ACC112 (cell line): ENCODE measurements at regions not wholly inside any gene's neighbourhood (a gene's known extent, or its start where the extent isn't known, plus 50 kb on each side); places are given as distances from the start of the nearest gene placed in this dataset.

Experiments used
- H2AFZ ChIP-seq: fragments of 200-600 bp; sonication (generic); one replicate; pipeline ENCODE4 v1.6.0; 2017; ENCODE audit warnings: antibody characterized with exemption, low read length; ENCODE audit not compliant: unreplicated experiment
- H3K27ac ChIP-seq: fragments of 200-600 bp; sonication (generic); 2 replicates; pipeline ENCODE4 v1.5.1; 2014; ENCODE audit warnings: low read depth, mild to moderate bottlenecking, antibody characterized with exemption, low read length, moderate library complexity
- H3K27me3 ChIP-seq: fragments of 200-600 bp; sonication (generic); 2 replicates; pipeline ENCODE4 v1.6.1; 2014; ENCODE audit warnings: mild to moderate bottlenecking, antibody characterized with exemption, low read length, moderate library complexity, mixed read lengths; ENCODE audit not compliant: insufficient read depth
- H3K36me3 ChIP-seq: fragments of 200-600 bp; sonication (generic); 2 replicates; pipeline ENCODE4 v1.6.1; 2016; ENCODE audit warnings: mild to moderate bottlenecking, antibody characterized with exemption, low read length, moderate library complexity, mixed read lengths; ENCODE audit not compliant: insufficient read depth
- H3K4me1 ChIP-seq: fragments of 200-600 bp; sonication (generic); one replicate; pipeline ENCODE4 v1.6.1; 2016; ENCODE audit warnings: low read length, mixed read lengths; ENCODE audit not compliant: insufficient read depth, unreplicated experiment, control insufficient read depth
- H3K4me3 ChIP-seq: fragments of 200-600 bp; sonication (generic); 2 replicates; pipeline ENCODE4 v1.5.1; 2014; ENCODE audit warnings: mild to moderate bottlenecking, low read depth, low read length
- H3K79me2 ChIP-seq: fragments of 200-600 bp; sonication (generic); one replicate; pipeline ENCODE4 v1.6.0; 2016; ENCODE audit warnings: low read length; ENCODE audit not compliant: control insufficient read depth, unreplicated experiment, insufficient read depth

GRCh38 chr10:3239920-3240894 is 67.6 kb upstream of the PITRM1 start:
- H3K27ac ChIP-seq: no peak overlapping the region

GRCh38 chr10:3239066-3239919 is 66.7 kb upstream of the PITRM1 start:
- Histone ChIP-seq H3K36me3 (no peaks in the 10 kb centered on the region), H3K27me3 (no peaks in the 10 kb centered on the region), H3K79me2 (no peaks in the 10 kb centered on the region), H3K4me1 (no peaks in the 10 kb centered on the region), H3K27ac (no peak overlapping the region), H3K4me3 (no peak overlapping the region), H2AFZ (no peak overlapping the region)

More at GRCh38 chr10:3239920-3240894, 67.6 kb upstream of the PITRM1 start:
- H3K4me3 ChIP-seq: no peak overlapping the region
- H3K4me1 ChIP-seq: no peaks in the 10 kb centered on the region
- no peaks in the 10 kb centered on the region for H3K27me3 ChIP-seq
- H3K36me3 ChIP-seq: no peaks in the 10 kb centered on the region
- no peaks in the 10 kb centered on the region for H3K79me2 ChIP-seq
- no peak overlapping the region for H2AFZ ChIP-seq

- H3K36me3 ChIP-seq: no peaks in the 10 kb centered on the region
- H3K27me3 ChIP-seq: no peaks in the 10 kb centered on the region
- no peaks in the 10 kb centered on the region for H3K79me2 ChIP-seq
- H3K4me3 ChIP-seq: no peak overlapping the region
- no peaks in the 10 kb centered on the region for H3K4me1 ChIP-seq
- H3K27ac ChIP-seq: no peak overlapping the region
- no peak overlapping the region for H2AFZ ChIP-seq
These were observed 65.7 kb upstream of the PITRM1 start for GRCh38 chr10:3238115-3238871.

GRCh38 chr10:3237530-3237929 is 64.9 kb upstream of the PITRM1 start:
- H3K79me2 ChIP-seq: no peaks in the 10 kb centered on the region
- no peak overlapping the region for H3K4me3 ChIP-seq
- no peaks in the 10 kb centered on the region for H3K36me3 ChIP-seq
- H3K4me1 ChIP-seq: no peaks in the 10 kb centered on the region
- H3K27me3 ChIP-seq: no peaks in the 10 kb centered on the region
- H2AFZ ChIP-seq: no peak overlapping the region
- no peak overlapping the region for H3K27ac ChIP-seq

DNA sequence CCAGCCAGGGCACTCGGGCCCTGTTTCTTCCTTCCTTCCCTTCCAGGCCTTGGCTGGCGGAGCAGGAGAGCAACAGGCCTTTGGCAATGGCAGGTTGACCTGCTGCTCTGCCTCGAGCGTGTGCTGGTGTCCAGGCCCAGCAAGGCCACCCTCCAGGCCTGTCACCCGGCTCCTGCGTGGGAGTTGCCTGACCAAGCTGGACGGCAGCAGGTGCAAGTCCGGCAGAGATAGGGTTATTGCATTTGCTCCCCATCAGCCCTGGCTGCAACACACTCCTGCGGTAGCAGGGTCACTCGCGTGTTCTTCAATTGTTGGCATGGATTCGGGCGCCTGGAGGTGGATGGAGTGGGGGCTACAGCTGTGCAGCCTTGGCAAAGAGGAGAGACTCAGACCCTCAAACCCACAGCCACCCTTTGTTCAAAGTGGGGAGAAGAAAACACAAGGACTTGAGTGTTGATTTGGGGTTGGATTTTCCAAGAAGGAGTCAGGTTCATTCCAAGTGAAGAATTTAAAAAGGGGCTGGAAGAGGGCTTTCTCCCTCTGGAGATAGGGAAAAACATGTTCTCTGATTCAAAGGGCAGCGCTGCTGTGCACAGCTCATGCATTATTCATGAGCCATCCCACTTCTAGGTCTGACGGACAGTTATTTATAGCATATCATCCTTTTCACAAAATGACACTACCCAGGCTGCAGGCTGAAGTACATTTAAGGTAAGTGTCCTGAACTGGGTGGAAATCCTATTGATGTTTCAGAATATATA is 64.2 kb upstream of the PITRM1 start:
- no peaks in the 10 kb centered on the region for H3K27me3 ChIP-seq
- H3K4me3 ChIP-seq: no peak overlapping the region

DNA sequence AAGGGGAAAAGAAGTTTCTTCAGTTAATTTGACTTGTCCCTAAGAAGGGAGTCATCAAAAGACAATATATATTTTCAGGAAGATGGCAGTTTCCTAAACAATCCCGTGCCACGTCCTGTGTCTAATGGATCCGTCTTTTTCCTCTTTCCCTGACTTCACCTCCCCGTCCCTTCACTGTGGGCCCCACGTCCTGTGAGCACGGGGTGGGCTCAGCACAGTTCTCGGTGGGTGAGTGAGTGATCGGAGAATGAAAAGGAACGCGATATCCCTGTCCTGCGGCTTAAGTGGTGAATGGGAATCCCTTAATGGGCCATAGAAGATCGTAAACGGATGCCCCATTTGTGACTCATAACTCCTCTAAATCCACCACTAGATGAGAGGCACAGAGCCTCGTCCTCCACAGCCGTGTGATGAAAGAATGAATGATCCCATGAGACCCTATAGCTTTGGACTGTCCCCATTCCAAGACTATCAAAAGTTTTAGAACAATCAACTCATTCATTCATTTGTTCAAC is 63.5 kb upstream of the PITRM1 start:
- no peak overlapping the region for H2AFZ ChIP-seq
- H3K27ac ChIP-seq: no peak overlapping the region
- no peaks in the 10 kb centered on the region for H3K36me3 ChIP-seq
- no peaks in the 10 kb centered on the region for H3K79me2 ChIP-seq
- no peak overlapping the region for H3K4me3 ChIP-seq
- H3K27me3 ChIP-seq: no peaks in the 10 kb centered on the region
- H3K4me1 ChIP-seq: no peaks in the 10 kb centered on the region

More for the DNA sequence above, 64.2 kb upstream of the PITRM1 start:
- Histone ChIP-seq H3K36me3 (no peaks in the 10 kb centered on the region), H2AFZ (no peak overlapping the region), H3K27ac (no peak overlapping the region), H3K4me1 (no peaks in the 10 kb centered on the region), H3K79me2 (no peaks in the 10 kb centered on the region)

GRCh38 chr10:3235395-3235794 is 62.8 kb upstream of the PITRM1 start:
- Histone ChIP-seq H3K79me2 (no peaks in the 10 kb centered on the region), H3K27ac (no peak overlapping the region), H3K4me3 (no peak overlapping the region), H2AFZ (no peak overlapping the region), H3K4me1 (no peaks in the 10 kb centered on the region), H3K27me3 (no peaks in the 10 kb centered on the region), H3K36me3 (no peaks in the 10 kb centered on the region)

- no peaks in the 10 kb centered on the region for H3K36me3 ChIP-seq
- H2AFZ ChIP-seq: no peak overlapping the region
- no peaks in the 10 kb centered on the region for H3K4me1 ChIP-seq
- H3K27me3 ChIP-seq: no peaks in the 10 kb centered on the region
- no peak overlapping the region for H3K27ac ChIP-seq
- H3K79me2 ChIP-seq: no peaks in the 10 kb centered on the region
- H3K4me3 ChIP-seq: no peak overlapping the region
These were observed 61.0 kb upstream of the PITRM1 start for GRCh38 chr10:3233486-3233990.

- Histone ChIP-seq H3K4me3 (no peak overlapping the region), H3K4me1 (peaks cover 12% of the 10 kb centered on the region), H3K79me2 (no peaks in the 10 kb centered on the region), H3K27ac (no peak overlapping the region), H3K27me3 (no peaks in the 10 kb centered on the region), H3K36me3 (no peaks in the 10 kb centered on the region), H2AFZ (no peak overlapping the region)
These were observed 59.6 kb upstream of the PITRM1 start for GRCh38 chr10:3231951-3232730.
